ENCODE measurements at regions not wholly inside any gene's neighbourhood (a gene's known extent, or its start where the extent isn't known, plus 50 kb on each side); places are given as distances from the start of the nearest gene placed in this dataset.

- TF ChIP-seq, protein P1, sequence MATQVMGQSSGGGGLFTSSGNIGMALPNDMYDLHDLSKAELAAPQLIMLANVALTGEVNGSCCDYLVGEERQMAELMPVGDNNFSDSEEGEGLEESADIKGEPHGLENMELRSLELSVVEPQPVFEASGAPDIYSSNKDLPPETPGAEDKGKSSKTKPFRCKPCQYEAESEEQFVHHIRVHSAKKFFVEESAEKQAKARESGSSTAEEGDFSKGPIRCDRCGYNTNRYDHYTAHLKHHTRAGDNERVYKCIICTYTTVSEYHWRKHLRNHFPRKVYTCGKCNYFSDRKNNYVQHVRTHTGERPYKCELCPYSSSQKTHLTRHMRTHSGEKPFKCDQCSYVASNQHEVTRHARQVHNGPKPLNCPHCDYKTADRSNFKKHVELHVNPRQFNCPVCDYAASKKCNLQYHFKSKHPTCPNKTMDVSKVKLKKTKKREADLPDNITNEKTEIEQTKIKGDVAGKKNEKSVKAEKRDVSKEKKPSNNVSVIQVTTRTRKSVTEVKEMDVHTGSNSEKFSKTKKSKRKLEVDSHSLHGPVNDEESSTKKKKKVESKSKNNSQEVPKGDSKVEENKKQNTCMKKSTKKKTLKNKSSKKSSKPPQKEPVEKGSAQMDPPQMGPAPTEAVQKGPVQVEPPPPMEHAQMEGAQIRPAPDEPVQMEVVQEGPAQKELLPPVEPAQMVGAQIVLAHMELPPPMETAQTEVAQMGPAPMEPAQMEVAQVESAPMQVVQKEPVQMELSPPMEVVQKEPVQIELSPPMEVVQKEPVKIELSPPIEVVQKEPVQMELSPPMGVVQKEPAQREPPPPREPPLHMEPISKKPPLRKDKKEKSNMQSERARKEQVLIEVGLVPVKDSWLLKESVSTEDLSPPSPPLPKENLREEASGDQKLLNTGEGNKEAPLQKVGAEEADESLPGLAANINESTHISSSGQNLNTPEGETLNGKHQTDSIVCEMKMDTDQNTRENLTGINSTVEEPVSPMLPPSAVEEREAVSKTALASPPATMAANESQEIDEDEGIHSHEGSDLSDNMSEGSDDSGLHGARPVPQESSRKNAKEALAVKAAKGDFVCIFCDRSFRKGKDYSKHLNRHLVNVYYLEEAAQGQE (IDR thresholded peaks at IDR 0.05; ENCODE audit: insufficient replicate concordance, low read depth) = no peak
- TF ChIP-seq, protein P2, sequence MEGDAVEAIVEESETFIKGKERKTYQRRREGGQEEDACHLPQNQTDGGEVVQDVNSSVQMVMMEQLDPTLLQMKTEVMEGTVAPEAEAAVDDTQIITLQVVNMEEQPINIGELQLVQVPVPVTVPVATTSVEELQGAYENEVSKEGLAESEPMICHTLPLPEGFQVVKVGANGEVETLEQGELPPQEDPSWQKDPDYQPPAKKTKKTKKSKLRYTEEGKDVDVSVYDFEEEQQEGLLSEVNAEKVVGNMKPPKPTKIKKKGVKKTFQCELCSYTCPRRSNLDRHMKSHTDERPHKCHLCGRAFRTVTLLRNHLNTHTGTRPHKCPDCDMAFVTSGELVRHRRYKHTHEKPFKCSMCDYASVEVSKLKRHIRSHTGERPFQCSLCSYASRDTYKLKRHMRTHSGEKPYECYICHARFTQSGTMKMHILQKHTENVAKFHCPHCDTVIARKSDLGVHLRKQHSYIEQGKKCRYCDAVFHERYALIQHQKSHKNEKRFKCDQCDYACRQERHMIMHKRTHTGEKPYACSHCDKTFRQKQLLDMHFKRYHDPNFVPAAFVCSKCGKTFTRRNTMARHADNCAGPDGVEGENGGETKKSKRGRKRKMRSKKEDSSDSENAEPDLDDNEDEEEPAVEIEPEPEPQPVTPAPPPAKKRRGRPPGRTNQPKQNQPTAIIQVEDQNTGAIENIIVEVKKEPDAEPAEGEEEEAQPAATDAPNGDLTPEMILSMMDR (IDR thresholded peaks at IDR 0.05; ENCODE audit: insufficient read depth, low read length) = no peak
- TF ChIP-seq SPI1 (IDR thresholded peaks at IDR 0.05; ENCODE audit: borderline replicate concordance, low read depth) = no peak
- TF ChIP-seq POLR2AphosphoS5 (IDR thresholded peaks at IDR 0.05; ENCODE audit: low read depth) = no peak
These were observed 119.3 kb upstream of the ZNF746 start for GRCh38 chr7:149616898-149617297.
